SK-N-SH (cell line): ENCODE measurements at regions not wholly inside any gene's neighbourhood (a gene's known extent, or its start where the extent isn't known, plus 50 kb on each side); places are given as distances from the start of the nearest gene placed in this dataset.

ENCODE experiments used
- CTCF ChIA-PET: fragments of 300-600, 350-600 bp; formaldehyde crosslinking; extraction: SDS; loops from one replicate; lab custom pipeline; 2021; lab: Yijun Ruan, JAX
- POLR2A ChIA-PET: fragments of 350-600 bp; sonication (Branson Sonifier 250); formaldehyde crosslinking; extraction: SDS; loops from one replicate; lab custom pipeline; 2020; ENCODE audit warnings: antibody characterized with exemption, inconsistent platforms; lab: Yijun Ruan, JAX
- DNase-seq: peaks from one replicate; pipeline ENCODE4 v3.0.0; 2012
- H2AFZ ChIP-seq: fragments of 200-600 bp; sonication (generic); 2 replicates; pipeline ENCODE4 v1.8.1; 2016; ENCODE audit warnings: antibody characterized with exemption, mild to moderate bottlenecking, low read depth
- H3F3A ChIP-seq: fragments of 200-600 bp; sonication (generic); replicated peaks from 2 replicates; pipeline ENCODE3; 2016; ENCODE audit warnings: antibody characterized with exemption, mild to moderate bottlenecking; ENCODE audit not compliant: insufficient read depth
- H3K27ac ChIP-seq, 2 experiments: fragments of 200-500 bp in 1 of 2; fragments of 200-600 bp in 1 of 2; sonication (Bioruptor generic) in 1 of 2; sonication (generic), shearing (Covaris generic) in 1 of 2; 2 replicates each; pipeline versions ENCODE4 v1.5.1 to v1.6.1; 2014 to 2016; ENCODE audit warnings: low read depth in 2 of 2, inconsistent platforms in 1 of 2, low read length in 1 of 2, mild to moderate bottlenecking in 1 of 2, mixed read lengths in 1 of 2
- H3K27me3 ChIP-seq: fragments of 200-600 bp; sonication (generic), shearing (Covaris generic); 2 replicates; pipeline ENCODE4 v1.6.1; 2016; ENCODE audit warnings: mixed run types; ENCODE audit not compliant: insufficient read depth
- H3K36me3 ChIP-seq, 2 experiments: fragments of 200-500 bp in 1 of 2; fragments of 200-600 bp in 1 of 2; sonication (Bioruptor generic) in 1 of 2; sonication (generic) in 1 of 2; replicated peaks in 1 of 2; 2 replicates each; pipeline versions ENCODE3 to v1.5.1; 2014 to 2016; ENCODE audit warnings: low read length in 1 of 2, mild to moderate bottlenecking in 1 of 2; ENCODE audit not compliant: insufficient read depth in 2 of 2, control insufficient read depth in 1 of 2
- H3K4me1 ChIP-seq, 2 experiments: fragments of 200-500 bp in 1 of 2; fragments of 200-600 bp in 1 of 2; sonication (Bioruptor generic) in 1 of 2; sonication (generic), shearing (Covaris generic) in 1 of 2; 2 replicates each; pipeline versions ENCODE4 v1.5.1 to v1.6.1; 2014 to 2016; ENCODE audit warnings: low read depth in 1 of 2, low read length in 1 of 2, mixed run types in 1 of 2; ENCODE audit not compliant: insufficient read depth in 2 of 2, control insufficient read depth in 1 of 2
- H3K4me2 ChIP-seq: fragments of 200-600 bp; sonication (generic), shearing (Covaris generic); 2 replicates; pipeline ENCODE4 v1.6.1; 2017; ENCODE audit warnings: mixed run types
- H3K4me3 ChIP-seq, 2 experiments: fragments of 200-500 bp in 1 of 2; fragments of 200-600 bp in 1 of 2; sonication (Bioruptor generic) in 1 of 2; sonication (generic), shearing (Covaris generic) in 1 of 2; 2 replicates each; pipeline versions ENCODE4 v1.5.1 to v1.8.1; 2014 to 2016; ENCODE audit warnings: low read depth in 2 of 2, inconsistent platforms in 1 of 2, low read length in 1 of 2, mild to moderate bottlenecking in 1 of 2, mixed read lengths in 1 of 2, moderate library complexity in 1 of 2
- H3K79me2 ChIP-seq: fragments of 200-600 bp; sonication (generic); 2 replicates; pipeline ENCODE4 v1.8.1; 2017; ENCODE audit warnings: mild to moderate bottlenecking; ENCODE audit not compliant: insufficient read depth
- H3K9ac ChIP-seq: fragments of 200-600 bp; sonication (generic); 2 replicates; pipeline ENCODE4 v1.6.1; 2017; ENCODE audit warnings: mixed run types
- H3K9me2 ChIP-seq: fragments of 200-600 bp; sonication (generic); 2 replicates; pipeline ENCODE4 v1.6.1; 2017; ENCODE audit warnings: mixed run types
- H3K9me3 ChIP-seq: fragments of 200-600 bp; sonication (generic); 2 replicates; pipeline ENCODE4 v1.6.1; 2017; ENCODE audit warnings: mixed run types, mild to moderate bottlenecking, moderate library complexity
- H4K20me1 ChIP-seq: fragments of 200-600 bp; sonication (generic); 2 replicates; pipeline ENCODE4 v1.6.1; 2017; ENCODE audit warnings: mild to moderate bottlenecking, mixed run types; ENCODE audit not compliant: insufficient read depth
- EZH2phosphoT487 ChIP-seq: fragments of 200-600 bp; sonication (generic); IDR thresholded peaks from 2 replicates; pipeline ENCODE4 v1.6.1; 2017; ENCODE audit warnings: low read depth, mixed run types, mild to moderate bottlenecking, antibody characterized with exemption, moderate library complexity, borderline replicate concordance
- FOXM1 ChIP-seq: IDR thresholded peaks from 2 replicates; pipeline ENCODE4 v1.4.0; 2012; ENCODE audit warnings: low read depth, mild to moderate bottlenecking
- GATA2 ChIP-seq: sonication (generic); formaldehyde crosslinking; IDR thresholded peaks from 2 replicates; pipeline ENCODE4 v1.5.0; 2020; ENCODE audit warnings: mild to moderate bottlenecking, missing genetic modification reagents
- JUND ChIP-seq: IDR thresholded peaks from 2 replicates; pipeline ENCODE4 v1.4.0; 2012
- MEF2A ChIP-seq: IDR thresholded peaks from 2 replicates; pipeline ENCODE4 v1.4.0; 2012; ENCODE audit warnings: low read depth, borderline replicate concordance
- NFIC ChIP-seq: IDR thresholded peaks from 2 replicates; pipeline ENCODE4 v1.4.0; 2012; ENCODE audit warnings: borderline replicate concordance
- RAD21 ChIP-seq: IDR thresholded peaks from 2 replicates; pipeline ENCODE4 v1.6.1; 2012; ENCODE audit warnings: mild to moderate bottlenecking, low read length
- RCOR1 ChIP-seq: fragments of 150-350 bp; IDR thresholded peaks from 2 replicates; pipeline ENCODE4 v1.6.1; 2017; ENCODE audit warnings: antibody characterized with exemption, low read length
- RXRA ChIP-seq: IDR thresholded peaks from 2 replicates; pipeline ENCODE4 v1.4.0; 2012; ENCODE audit warnings: low read depth, mild to moderate bottlenecking, borderline replicate concordance
- SIN3A ChIP-seq: IDR thresholded peaks from 2 replicates; pipeline ENCODE4 v1.6.1; 2012; ENCODE audit warnings: low read depth, mild to moderate bottlenecking, low read length, moderate library complexity, borderline replicate concordance
- TAF1 ChIP-seq: IDR thresholded peaks from 2 replicates; pipeline ENCODE4 v1.6.1; 2012; ENCODE audit warnings: low read depth, mild to moderate bottlenecking, low read length, moderate library complexity, borderline replicate concordance
- TCF12 ChIP-seq: IDR thresholded peaks from 2 replicates; pipeline ENCODE4 v1.4.0; 2012
- TF ChIP-seq, protein P1 (sequence below): fragments of 150-350 bp; IDR thresholded peaks from 2 replicates; pipeline ENCODE4 v1.6.1; 2016; ENCODE audit warnings: mild to moderate bottlenecking, low read depth, low read length
- TF ChIP-seq, protein P2 (sequence below): fragments of 200-600 bp; sonication (generic); IDR thresholded peaks from 2 replicates; pipeline ENCODE4 v1.6.1; 2017; ENCODE audit warnings: antibody characterized with exemption, mild to moderate bottlenecking, moderate library complexity
- TF ChIP-seq, protein P3 (sequence below): IDR thresholded peaks from 2 replicates; pipeline ENCODE4; 2012
- TF ChIP-seq, protein P4 (sequence below): IDR thresholded peaks from 2 replicates; pipeline ENCODE4 v1.4.0; 2012; ENCODE audit warnings: low read depth, borderline replicate concordance
- TF ChIP-seq, protein P5 (sequence below): IDR thresholded peaks from 2 replicates; pipeline ENCODE4 v1.6.1; 2012; ENCODE audit warnings: mild to moderate bottlenecking, low read depth, low read length, moderate library complexity

DNA sequence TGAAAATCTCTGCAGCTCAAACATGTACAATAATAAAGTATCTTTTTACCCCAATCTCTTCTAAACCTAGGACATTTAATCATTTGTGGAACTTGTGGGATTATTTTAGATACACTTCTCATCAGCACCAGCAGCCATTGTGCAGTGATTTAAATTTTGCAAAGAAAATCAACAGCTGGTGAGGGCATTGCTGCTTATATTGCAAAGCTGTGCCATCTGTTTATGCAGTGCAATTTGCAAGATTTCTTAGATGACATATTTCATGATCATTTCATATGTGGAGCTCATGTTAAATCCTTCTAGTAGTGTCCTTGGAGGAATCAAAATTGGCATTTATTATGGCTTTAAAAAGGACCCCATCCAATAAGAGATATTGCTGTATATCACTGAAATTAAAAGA is 320.7 kb downstream of the BTG1 start:
- no peak overlapping the region for H2AFZ ChIP-seq
- TF ChIP-seq, protein P1, sequence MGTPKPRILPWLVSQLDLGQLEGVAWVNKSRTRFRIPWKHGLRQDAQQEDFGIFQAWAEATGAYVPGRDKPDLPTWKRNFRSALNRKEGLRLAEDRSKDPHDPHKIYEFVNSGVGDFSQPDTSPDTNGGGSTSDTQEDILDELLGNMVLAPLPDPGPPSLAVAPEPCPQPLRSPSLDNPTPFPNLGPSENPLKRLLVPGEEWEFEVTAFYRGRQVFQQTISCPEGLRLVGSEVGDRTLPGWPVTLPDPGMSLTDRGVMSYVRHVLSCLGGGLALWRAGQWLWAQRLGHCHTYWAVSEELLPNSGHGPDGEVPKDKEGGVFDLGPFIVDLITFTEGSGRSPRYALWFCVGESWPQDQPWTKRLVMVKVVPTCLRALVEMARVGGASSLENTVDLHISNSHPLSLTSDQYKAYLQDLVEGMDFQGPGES: no peak
- TF ChIP-seq, protein P2, sequence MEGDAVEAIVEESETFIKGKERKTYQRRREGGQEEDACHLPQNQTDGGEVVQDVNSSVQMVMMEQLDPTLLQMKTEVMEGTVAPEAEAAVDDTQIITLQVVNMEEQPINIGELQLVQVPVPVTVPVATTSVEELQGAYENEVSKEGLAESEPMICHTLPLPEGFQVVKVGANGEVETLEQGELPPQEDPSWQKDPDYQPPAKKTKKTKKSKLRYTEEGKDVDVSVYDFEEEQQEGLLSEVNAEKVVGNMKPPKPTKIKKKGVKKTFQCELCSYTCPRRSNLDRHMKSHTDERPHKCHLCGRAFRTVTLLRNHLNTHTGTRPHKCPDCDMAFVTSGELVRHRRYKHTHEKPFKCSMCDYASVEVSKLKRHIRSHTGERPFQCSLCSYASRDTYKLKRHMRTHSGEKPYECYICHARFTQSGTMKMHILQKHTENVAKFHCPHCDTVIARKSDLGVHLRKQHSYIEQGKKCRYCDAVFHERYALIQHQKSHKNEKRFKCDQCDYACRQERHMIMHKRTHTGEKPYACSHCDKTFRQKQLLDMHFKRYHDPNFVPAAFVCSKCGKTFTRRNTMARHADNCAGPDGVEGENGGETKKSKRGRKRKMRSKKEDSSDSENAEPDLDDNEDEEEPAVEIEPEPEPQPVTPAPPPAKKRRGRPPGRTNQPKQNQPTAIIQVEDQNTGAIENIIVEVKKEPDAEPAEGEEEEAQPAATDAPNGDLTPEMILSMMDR: no peak
- TF ChIP-seq JUND: no peak
- no peak for TF ChIP-seq RCOR1
- TF ChIP-seq GATA2 (CRISPR knock-in tag): no peak
- TF ChIP-seq RAD21: no peak
- TF ChIP-seq, protein P3, sequence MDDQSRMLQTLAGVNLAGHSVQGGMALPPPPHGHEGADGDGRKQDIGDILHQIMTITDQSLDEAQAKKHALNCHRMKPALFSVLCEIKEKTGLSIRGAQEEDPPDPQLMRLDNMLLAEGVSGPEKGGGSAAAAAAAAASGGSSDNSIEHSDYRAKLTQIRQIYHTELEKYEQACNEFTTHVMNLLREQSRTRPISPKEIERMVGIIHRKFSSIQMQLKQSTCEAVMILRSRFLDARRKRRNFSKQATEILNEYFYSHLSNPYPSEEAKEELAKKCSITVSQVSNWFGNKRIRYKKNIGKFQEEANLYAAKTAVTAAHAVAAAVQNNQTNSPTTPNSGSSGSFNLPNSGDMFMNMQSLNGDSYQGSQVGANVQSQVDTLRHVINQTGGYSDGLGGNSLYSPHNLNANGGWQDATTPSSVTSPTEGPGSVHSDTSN: no peak
- TF ChIP-seq, protein P4, sequence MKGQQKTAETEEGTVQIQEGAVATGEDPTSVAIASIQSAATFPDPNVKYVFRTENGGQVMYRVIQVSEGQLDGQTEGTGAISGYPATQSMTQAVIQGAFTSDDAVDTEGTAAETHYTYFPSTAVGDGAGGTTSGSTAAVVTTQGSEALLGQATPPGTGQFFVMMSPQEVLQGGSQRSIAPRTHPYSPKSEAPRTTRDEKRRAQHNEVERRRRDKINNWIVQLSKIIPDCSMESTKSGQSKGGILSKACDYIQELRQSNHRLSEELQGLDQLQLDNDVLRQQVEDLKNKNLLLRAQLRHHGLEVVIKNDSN: no peak
- no peak for TF ChIP-seq TCF12
- TF ChIP-seq, protein P5, sequence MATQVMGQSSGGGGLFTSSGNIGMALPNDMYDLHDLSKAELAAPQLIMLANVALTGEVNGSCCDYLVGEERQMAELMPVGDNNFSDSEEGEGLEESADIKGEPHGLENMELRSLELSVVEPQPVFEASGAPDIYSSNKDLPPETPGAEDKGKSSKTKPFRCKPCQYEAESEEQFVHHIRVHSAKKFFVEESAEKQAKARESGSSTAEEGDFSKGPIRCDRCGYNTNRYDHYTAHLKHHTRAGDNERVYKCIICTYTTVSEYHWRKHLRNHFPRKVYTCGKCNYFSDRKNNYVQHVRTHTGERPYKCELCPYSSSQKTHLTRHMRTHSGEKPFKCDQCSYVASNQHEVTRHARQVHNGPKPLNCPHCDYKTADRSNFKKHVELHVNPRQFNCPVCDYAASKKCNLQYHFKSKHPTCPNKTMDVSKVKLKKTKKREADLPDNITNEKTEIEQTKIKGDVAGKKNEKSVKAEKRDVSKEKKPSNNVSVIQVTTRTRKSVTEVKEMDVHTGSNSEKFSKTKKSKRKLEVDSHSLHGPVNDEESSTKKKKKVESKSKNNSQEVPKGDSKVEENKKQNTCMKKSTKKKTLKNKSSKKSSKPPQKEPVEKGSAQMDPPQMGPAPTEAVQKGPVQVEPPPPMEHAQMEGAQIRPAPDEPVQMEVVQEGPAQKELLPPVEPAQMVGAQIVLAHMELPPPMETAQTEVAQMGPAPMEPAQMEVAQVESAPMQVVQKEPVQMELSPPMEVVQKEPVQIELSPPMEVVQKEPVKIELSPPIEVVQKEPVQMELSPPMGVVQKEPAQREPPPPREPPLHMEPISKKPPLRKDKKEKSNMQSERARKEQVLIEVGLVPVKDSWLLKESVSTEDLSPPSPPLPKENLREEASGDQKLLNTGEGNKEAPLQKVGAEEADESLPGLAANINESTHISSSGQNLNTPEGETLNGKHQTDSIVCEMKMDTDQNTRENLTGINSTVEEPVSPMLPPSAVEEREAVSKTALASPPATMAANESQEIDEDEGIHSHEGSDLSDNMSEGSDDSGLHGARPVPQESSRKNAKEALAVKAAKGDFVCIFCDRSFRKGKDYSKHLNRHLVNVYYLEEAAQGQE: no peak
- no peak for TF ChIP-seq FOXM1
- no peak for TF ChIP-seq SIN3A
- no peak for TF ChIP-seq NFIC
- TF ChIP-seq TAF1: no peak
- no peak for TF ChIP-seq RXRA
- no peak for TF ChIP-seq MEF2A
- TF ChIP-seq EZH2phosphoT487: no peak
- H3F3A ChIP-seq: no peaks in the 10 kb centered on the region
- no peak overlapping the region for H3K9ac ChIP-seq
- no peaks in the 10 kb centered on the region for H4K20me1 ChIP-seq
- DNase-seq: no peak
- ChIA-PET POLR2A (no interaction called here), CTCF (interaction anchor here (0.6 to 3.2 kb wide), 4 partner anchors 14 to 825 kb away, joined by 3 to 15 read pairs (median 4); no protein-coding TSS in a partner anchor)
- no peaks in the 10 kb centered on the region for H3K79me2 ChIP-seq
- no peaks in the 10 kb centered on the region for H3K36me3 ChIP-seq
- H3K4me3 ChIP-seq: no peak overlapping the region
- H3K27ac ChIP-seq: no peak overlapping the region
- no peaks in the 10 kb centered on the region for H3K9me3 ChIP-seq
- H3K27me3 ChIP-seq: no peaks in the 10 kb centered on the region
- no peak overlapping the region for H3K4me2 ChIP-seq
- no peaks in the 10 kb centered on the region for H3K9me2 ChIP-seq
- no peaks in the 10 kb centered on the region; a peak in 1 of 4 replicates for H3K4me1 ChIP-seq
